GM18867 (cell line): ENCODE measurements at regions not wholly inside any gene's neighbourhood (a gene's known extent, or its start where the extent isn't known, plus 50 kb on each side); places are given as distances from the start of the nearest gene placed in this dataset.

ENCODE experiments used
- ATAC-seq: cut with Tn5 transposase; IDR thresholded peaks from one replicate; pipeline ENCODE4 v1.9.1; 2021; ENCODE audit warnings: mild to moderate bottlenecking, moderate library complexity; ENCODE audit not compliant: unreplicated experiment

DNA sequence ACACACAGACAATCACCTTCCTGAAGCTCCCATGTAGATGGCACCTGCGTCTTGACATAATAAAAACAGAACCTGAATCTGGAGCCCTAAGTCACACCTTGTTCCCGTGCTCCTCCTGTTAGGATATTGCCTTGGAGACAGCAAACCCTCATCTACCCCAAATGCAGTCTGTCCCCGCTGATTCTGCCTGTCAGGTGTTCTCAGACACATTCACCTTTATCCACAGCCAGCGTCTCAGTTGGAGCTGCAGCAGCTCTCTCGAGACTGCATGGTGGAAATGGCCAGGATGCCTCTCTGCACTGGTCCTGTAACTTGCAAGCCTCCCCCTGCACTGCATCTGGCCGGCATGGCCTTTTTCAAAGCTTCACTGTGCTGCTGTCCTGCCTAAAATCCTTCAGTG, 218.0 kb upstream of the ZNF32 start:
- no peak for ATAC-seq

- ATAC-seq, result no peak
These were observed 216.8 kb upstream of the ZNF32 start for GRCh38 chr10:43865265-43866135.

DNA sequence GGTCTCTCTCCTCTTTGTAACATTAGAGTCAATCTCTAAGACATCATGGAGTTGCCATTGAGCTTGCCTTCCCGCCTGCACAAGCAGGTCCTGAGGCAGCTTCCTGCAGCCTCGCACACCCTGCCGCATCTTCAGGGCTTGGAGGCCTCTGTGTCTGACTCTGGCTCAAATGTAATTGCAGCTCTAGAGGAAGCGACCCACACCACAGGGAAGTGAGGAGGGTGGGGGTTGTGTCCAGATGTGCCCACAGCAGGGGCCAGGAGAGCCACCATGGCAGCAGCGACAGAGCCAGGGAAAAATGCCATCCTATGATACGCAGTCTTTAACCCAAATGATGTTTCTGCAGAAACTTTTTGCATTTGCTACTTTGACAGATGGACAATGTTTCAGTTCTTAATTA, 216.0 kb upstream of the ZNF32 start:
- no peak for ATAC-seq

GRCh38 chr10:43863859-43864591, 215.3 kb upstream of the ZNF32 start:
- no peak for ATAC-seq

DNA sequence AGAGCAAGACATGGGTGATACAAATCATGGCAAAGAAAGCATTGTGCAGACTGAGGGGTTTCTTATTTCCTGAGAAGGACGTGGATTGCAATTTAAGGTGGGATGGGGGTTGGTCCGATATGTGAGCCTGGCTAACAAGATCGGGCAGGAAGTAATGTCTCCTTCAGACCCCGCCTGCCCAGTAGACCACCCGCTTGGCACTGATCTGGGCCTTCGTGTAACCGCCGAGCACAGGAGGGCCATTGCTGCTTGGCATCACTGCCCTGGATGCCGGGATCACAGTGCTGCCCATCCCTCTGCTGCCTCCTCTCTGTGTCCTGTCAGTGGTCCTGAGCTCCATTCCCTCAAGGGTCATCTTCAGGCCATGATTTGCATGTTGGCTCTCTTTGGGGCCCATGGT, 214.6 kb upstream of the ZNF32 start:
- ATAC-seq, result no peak

DNA sequence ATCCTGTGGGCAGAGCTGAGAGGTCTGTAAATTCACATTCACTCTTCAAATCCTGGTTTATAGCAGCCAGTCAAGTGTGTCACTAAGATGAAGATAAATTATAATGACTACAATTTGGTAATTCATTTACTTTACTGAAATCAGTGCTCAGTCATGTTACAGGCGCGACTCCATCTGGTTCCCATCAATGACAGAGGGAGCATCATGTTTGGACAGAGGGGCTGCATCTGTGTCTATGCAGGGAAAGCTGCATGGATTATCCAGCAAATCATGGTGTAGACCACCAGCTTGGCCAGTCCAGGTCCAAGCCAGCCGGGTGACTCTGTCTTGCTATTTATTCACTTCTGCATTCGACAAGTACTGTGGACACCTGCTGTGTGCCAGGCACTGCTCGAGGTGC, 214.1 kb upstream of the ZNF32 start:
- no peak for ATAC-seq

DNA sequence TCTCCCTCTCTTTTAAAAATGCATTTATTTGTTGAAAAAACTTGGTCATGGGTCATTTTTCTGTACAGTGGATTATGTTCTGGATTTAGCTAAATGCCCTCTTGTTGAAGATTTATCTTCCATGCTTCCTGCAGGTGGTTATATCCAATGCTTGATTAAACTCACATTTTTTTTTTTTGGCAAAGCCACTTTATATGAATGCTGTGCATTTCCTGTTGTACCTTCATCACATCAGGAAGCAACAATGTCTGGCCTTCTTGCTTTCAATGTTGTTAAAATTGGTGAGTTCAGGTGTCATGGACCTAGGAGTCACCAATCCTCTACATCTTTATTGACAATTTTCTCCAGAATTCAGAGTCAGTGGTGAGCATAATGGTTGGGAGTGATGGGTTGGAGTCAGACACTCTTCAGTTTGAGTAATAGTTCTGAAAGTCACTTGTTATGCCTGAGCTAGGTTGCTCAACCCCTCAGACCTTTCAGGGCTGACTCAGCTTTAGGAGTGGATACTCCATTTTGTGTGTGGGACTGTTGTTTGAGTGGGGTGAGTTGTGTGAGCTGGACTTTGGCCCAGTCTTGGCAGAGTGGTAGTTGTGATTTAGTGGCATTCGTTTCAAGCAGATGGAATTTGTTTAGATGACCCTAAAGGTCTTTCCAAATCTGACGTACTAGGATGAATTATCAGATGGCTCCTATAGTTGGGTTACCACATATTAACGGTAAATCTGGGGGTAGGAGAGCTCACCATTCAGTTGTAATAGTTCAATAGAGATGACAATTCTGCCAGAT, 213.5 kb upstream of the ZNF32 start:
- ATAC-seq, result no peak

DNA sequence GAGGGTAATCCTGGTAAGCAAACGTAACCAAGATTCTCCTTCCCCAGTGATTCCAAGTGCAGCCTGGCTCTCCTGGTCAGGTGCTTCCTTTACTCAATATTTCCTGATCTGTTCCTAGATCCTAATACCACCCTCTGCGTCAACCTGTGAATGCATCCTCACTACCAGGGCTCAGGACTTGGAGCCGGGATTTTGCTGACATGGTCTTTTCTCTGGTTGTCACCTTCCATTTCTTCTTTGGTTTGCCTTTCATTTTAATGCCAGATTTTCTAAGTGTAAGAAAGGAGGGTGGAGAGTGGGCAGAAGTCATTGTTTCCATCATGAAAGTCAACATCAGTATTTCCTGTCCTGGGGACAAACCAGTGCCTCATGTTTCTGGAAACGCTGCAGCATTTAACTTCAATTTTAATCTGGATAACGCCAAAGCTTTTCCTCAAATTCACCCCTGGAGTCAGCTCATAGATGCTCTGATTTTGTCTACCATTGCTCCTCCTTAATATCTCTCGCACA, 210.4 kb upstream of the ZNF32 start:
- no peak for ATAC-seq

DNA sequence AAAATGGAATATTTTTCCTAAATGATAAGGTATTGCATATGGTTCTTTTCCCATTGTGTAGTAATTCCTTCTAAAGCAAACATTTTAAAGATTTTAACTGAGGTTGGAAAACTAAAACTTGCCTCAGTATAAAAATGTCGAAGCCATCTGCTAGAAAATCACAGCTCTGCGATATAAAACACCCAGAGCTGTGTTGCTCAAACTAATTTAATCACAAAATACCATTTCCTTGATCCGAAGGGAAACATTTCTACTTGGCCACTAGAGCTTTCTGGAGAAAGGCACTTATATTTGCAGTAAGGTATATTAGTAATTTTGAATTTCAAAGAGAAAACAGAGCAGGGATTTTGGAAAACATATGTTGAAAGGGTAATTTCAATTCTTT, 209.2 kb upstream of the ZNF32 start:
- ATAC-seq, result no peak

GRCh38 chr10:43857206-43857930, 208.7 kb upstream of the ZNF32 start:
- no peak for ATAC-seq

- no peak for ATAC-seq
These were observed 207.6 kb upstream of the ZNF32 start for GRCh38 chr10:43856299-43856698.

DNA sequence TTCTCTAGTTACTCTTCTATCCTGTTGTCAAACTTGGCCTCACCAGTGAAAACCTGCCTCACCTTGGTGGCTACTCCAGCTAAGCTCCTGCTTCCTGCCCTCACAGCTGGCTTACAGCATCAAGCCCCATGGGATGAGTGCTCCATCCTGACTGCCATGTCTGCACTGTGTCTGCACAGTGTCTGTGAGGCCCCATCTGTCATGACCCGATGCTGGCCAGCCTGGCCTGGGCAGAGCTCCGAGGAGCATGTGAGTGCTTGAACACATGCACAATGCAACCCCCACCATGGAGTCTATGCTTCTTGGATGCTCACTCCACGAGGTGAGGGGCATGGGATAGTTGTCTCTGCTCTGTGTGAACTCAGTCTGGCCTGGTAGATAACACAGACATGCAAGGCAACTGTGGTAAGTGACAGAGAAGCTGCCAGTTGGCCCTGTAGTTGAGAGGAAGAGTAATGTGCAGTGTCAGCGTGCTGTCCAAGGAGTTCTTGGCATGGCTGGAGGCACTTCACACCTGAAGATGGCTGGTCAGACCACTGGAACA, 207.1 kb upstream of the ZNF32 start:
- ATAC-seq, result no peak

- ATAC-seq, result no peak
These were observed 205.3 kb upstream of the ZNF32 start for GRCh38 chr10:43854007-43854406.

DNA sequence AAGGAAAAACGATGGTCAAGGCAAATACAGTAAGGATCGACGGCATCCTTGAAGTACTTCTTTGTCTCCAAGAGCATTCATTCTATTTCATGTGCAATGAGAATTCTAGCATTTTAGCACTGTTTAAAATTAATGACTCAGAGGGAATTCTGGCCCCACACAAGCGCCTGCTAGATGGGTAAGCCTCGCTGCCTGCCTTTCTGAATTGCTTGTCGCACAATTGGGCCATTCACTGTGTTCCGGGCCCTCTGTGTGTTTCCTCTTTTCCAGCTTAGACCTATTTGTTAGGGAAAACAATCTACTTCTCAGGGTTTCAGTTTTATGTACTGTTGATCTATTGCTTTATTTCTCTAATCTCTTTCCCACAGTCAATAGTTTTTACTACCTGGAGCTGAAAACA, 204.7 kb upstream of the ZNF32 start:
- ATAC-seq, result no peak

DNA sequence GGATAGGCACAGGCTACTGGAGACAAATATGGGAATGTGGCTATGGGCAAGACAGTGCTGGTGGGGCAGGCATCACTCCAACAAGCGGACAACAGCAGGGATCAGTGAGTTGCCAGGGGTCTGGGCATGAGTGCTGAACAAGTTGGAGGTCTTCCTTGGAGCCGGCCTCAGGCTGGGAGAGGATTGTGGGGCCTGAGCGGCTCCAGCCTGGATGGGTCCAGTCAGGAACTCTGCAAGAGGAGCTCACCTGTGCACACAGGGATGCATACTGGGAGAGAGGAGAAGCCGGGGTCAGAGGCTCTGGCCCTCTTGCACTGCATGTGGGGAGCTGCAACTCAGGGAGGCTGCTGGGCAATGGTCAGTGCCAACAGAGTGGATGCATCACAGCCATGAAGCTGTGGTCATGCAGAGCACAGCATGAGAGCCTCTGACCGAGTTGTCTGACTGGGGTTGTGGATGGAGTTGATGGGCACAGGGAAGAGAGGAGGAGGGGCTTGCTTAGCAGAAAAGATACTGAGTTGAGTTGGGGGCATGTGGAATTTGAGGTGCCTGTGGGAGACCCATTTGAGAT, 204.0 kb upstream of the ZNF32 start:
- no peak for ATAC-seq

DNA sequence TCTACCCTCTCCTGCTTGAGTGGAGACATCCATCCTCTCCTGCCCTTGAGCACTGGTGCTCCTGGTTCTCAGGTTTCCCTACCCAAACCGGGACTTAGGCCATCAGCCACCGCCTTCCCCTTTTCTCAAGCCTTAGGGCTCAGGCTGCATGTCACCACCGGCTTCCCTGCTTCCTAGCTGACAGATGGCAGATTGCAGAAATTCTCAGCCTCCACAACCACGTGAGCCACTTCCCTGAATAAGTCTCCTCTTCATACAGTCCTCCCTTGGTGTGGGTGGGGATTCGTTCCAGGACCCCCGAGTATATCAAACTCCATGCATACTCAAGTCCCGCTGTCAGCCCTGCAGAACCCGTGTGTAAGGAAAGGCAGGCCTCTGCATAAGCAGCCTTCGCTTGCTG, 203.5 kb upstream of the ZNF32 start:
- no peak for ATAC-seq

DNA sequence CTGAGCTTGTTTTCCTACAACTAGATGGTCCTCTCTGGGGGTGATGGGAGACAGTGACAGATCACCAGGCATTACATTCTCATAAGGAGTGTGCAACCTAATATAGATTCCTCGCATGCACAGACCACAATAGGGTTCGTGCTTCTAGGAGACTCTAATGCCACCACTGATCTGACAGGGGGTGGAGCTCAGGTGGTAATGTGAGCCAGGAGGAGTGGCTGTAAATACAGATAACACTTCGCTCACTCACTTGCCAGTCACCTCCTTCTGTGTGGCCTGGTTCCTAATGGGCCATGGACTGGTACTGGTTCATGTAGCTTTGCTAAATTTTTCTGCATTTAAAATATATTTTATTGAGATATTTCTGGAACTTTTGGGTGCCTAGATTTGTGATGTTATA, 202.3 kb upstream of the ZNF32 start:
- ATAC-seq, result no peak

DNA sequence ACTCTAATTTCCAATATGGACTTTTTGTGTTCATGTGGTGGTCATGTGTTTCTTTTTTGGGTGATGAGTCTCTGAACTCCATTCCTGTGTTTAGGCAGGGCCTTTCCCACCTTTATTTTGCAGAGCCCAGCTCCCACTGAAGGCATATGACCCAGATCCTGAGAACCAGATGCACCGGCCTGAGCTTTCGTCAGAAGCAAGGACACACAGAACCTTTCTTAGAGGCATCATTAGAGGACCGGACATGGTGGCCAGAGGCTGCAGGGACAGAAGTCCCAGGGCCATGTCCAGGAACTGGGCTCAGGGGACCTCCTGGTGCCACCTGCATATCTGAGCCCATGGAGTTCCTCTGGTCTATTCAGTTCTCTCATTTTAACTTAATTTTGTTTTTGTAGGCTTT, 200.9 kb upstream of the ZNF32 start:
- ATAC-seq, result no peak

- no peak for ATAC-seq
These were observed 198.3 kb upstream of the ZNF32 start for GRCh38 chr10:43846968-43847367.

GRCh38 chr10:43846187-43846680, 197.6 kb upstream of the ZNF32 start:
- ATAC-seq, result no peak
